ENCODE measurements at regions not wholly inside any gene's neighbourhood (a gene's known extent, or its start where the extent isn't known, plus 50 kb on each side); places are given as distances from the start of the nearest gene placed in this dataset.

DNA sequence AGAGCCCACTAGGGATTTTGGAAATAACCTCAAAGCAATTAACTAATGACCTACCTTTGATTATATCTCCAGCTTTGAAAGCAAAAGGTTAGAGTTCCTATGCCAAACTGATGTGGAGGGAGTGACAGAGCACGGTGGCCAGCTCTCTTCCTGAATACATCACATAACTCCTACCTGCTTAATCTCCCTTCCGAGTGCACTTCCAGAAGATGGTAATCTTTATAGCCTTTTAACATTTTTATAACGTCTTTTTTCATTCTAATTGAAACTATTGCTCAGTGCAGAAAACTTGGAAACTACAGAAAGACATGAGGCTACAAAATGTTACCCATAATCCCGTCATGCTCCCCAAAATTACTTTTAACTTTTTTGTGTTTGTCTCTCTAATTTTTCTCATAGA, 110.5 kb upstream of the COX10 start:
- 80 to 87% methylated on average over 4 of the region's 4 CpGs for WGBS, 2 donors
- no peak for TF ChIP-seq POLR2A (IDR thresholded peaks at IDR 0.05)
- TF ChIP-seq, protein P1, sequence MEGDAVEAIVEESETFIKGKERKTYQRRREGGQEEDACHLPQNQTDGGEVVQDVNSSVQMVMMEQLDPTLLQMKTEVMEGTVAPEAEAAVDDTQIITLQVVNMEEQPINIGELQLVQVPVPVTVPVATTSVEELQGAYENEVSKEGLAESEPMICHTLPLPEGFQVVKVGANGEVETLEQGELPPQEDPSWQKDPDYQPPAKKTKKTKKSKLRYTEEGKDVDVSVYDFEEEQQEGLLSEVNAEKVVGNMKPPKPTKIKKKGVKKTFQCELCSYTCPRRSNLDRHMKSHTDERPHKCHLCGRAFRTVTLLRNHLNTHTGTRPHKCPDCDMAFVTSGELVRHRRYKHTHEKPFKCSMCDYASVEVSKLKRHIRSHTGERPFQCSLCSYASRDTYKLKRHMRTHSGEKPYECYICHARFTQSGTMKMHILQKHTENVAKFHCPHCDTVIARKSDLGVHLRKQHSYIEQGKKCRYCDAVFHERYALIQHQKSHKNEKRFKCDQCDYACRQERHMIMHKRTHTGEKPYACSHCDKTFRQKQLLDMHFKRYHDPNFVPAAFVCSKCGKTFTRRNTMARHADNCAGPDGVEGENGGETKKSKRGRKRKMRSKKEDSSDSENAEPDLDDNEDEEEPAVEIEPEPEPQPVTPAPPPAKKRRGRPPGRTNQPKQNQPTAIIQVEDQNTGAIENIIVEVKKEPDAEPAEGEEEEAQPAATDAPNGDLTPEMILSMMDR (IDR thresholded peaks at IDR 0.05) = no peak
- no peaks in the 10 kb centered on the region for H3K36me3 ChIP-seq
- DNase-seq = no peak
- intact Hi-C loops (cut with DNase I) = no loop called here
- no peaks in the 10 kb centered on the region for H3K4me1 ChIP-seq
- H3K4me3 ChIP-seq (replicated peaks in 1 of 3) = no peak overlapping the region
- H3K27ac ChIP-seq = no peak overlapping the region
- H3K27me3 ChIP-seq = no peaks in the 10 kb centered on the region
- H3K9me3 ChIP-seq = no peaks in the 10 kb centered on the region

DNA sequence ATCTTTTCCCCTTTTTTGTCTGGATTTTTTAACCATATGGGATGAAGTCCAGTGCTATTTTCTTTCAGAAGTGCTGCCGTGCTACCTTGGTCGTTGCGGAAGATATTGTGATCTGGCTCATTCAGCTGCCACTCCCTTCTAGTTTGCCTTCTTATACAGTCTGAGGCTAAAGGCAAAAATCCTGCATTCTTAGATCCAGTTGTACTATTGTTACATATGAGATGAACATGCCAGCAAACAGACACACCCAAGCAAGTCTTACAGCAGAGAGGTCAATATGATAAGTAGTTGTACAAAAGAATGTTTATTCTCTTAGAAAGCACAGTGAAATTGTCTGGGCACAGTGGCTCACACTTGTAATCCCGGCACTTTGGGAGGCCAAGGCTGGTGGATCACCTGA, 108.0 kb upstream of the COX10 start:
- TF ChIP-seq, protein P1 (IDR thresholded peaks at IDR 0.05) = no peak
- no peak for TF ChIP-seq POLR2A (IDR thresholded peaks at IDR 0.05)
- Histone ChIP-seq H3K27ac (no peak overlapping the region), H3K4me3 (replicated peaks in 1 of 3) (no peak overlapping the region), H3K27me3 (no peaks in the 10 kb centered on the region), H3K4me1 (no peaks in the 10 kb centered on the region), H3K36me3 (no peaks in the 10 kb centered on the region), H3K9me3 (no peaks in the 10 kb centered on the region)
- WGBS, 2 donors = 90 to 95% methylated on average over 4 of the region's 4 CpGs
- DNase-seq = no peak
- intact Hi-C loops (cut with DNase I) = no loop called here

DNA sequence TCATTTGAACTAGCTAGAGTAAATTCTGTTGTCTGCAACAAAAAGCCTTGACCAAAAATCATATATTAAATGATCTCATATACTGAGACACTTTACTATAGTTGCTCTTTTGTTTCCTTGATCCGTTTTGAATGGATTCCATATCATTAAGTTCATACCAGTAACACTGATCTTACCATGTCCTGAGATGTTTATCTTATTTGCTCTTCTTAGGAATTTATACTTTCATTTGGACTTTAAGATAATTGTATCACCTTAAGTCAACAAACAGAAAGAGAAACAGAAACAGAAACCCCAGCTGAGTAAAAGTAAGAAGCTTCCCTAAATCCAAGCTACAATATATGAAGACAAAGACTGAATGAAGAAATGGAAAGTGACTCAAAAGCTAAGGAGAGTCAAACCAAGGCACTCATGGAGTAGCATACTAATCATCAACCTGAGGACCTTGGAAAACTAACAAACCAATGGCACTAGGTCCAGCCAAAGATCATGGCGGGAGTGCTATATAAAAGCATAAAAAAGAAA, 106.5 kb upstream of the COX10 start:
- WGBS, 2 donors = 85 to 89% methylated on average over 2 of the region's 2 CpGs
- no peaks in the 10 kb centered on the region for H3K9me3 ChIP-seq
- H3K4me1 ChIP-seq = no peaks in the 10 kb centered on the region
- H3K36me3 ChIP-seq = no peaks in the 10 kb centered on the region
- H3K27me3 ChIP-seq = no peaks in the 10 kb centered on the region
- DNase-seq = no peak
- H3K27ac ChIP-seq = no peak overlapping the region
- intact Hi-C loops (cut with DNase I) = no loop called here
- H3K4me3 ChIP-seq (replicated peaks in 1 of 3) = no peak overlapping the region
- no peak for TF ChIP-seq POLR2A (IDR thresholded peaks at IDR 0.05)
- TF ChIP-seq, protein P1 (IDR thresholded peaks at IDR 0.05) = no peak

DNA sequence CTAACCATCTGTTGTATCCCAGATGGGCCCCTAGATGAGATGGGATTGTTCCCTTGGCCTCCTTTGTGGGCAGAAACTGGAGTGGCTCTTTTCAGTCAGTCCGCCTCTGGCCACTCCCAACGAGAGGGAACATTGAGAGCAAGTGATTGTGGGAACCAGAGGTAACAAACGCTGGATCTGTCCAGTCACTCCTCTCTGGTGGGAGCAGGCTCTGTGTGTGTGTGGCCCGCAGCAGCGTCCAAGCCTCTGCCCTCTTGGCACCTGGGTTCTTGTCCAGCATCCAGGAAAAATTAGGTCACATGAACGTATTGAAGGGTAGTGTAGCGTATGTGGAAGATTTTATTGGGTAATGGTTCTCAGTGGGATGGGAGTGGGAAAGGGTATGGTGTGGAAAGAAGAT, 101.9 kb upstream of the COX10 start:
- H3K9me3 ChIP-seq = no peaks in the 10 kb centered on the region
- intact Hi-C loops (cut with DNase I) = no loop called here
- no peak overlapping the region for H3K4me3 ChIP-seq (replicated peaks in 1 of 3)
- no peak for TF ChIP-seq POLR2A (IDR thresholded peaks at IDR 0.05)
- TF ChIP-seq, protein P1 (IDR thresholded peaks at IDR 0.05) = no peak
- no peaks in the 10 kb centered on the region for H3K4me1 ChIP-seq
- no peak for DNase-seq
- no peaks in the 10 kb centered on the region for H3K36me3 ChIP-seq
- no peak overlapping the region for H3K27ac ChIP-seq
- no peaks in the 10 kb centered on the region for H3K27me3 ChIP-seq
- 85 to 88% methylated on average over 6 to 7 of the region's 7 CpGs for WGBS, 2 donors

DNA sequence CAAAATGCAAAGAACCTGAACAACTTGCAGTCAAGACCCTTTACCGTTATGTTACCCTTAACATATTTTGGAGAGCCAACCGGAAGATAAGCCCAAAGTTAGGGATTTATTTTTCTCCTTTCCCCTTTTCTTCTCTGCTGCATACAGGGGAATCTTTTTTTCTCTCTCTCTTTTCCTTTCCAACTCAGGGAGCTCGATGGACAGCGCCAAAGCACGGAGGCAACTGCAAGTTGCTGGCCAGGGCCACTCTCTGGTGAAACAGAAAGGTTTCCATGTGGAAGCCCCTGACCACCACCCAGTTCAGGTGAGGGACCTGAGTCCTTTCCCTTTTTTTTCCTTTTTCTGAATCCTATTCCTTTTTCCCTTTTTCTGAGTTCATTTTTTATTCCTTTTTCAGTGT, 98.8 kb upstream of the COX10 start:
- H3K27me3 ChIP-seq = no peaks in the 10 kb centered on the region
- 74 to 92% methylated on average over 5 of the region's 5 CpGs for WGBS, 2 donors
- TF ChIP-seq POLR2A (IDR thresholded peaks at IDR 0.05) = no peak
- TF ChIP-seq, protein P1 (IDR thresholded peaks at IDR 0.05) = no peak
- no peaks in the 10 kb centered on the region for H3K9me3 ChIP-seq
- no peak overlapping the region for H3K4me3 ChIP-seq (replicated peaks in 1 of 3)
- intact Hi-C loops (cut with DNase I) = no loop called here
- H3K27ac ChIP-seq = no peak overlapping the region
- DNase-seq = no peak
- no peaks in the 10 kb centered on the region for H3K4me1 ChIP-seq
- H3K36me3 ChIP-seq = no peaks in the 10 kb centered on the region

Data from thyroid gland (tissue), 4 donors.